ENCODE measurements at regions not wholly inside any gene's neighbourhood (a gene's known extent, or its start where the extent isn't known, plus 50 kb on each side); places are given as distances from the start of the nearest gene placed in this dataset.

DNA sequence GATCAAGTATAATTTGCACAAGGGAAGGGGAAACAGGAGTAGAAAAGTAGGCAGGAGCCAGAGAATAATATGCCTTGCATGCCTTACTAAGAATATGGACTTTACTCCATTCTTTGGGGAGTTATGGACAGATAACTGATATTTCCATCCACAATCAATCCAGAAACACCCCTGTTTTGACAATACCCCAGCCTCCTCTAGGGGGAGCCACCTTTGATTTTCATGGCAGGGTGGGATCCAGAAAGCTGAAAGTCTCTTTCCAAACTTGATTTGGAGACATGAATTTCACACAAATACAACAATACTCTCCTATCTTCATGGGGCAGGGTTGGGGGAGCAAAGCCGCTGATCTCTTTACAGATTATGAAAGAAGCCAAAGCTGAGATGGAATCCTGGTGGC is 404.1 kb downstream of the FOXA2 start:
- Histone ChIP-seq H3K4me3 (ENCODE audit: extremely low read depth in 1 of 4, insufficient read depth in 2 of 4, low read depth in 3 of 4, low read length in 4 of 4) (no peak overlapping the region), H3K23me2 (ENCODE audit: low read depth, low read length) (no peaks in the 10 kb centered on the region), H2BK15ac (ENCODE audit: low read length) (no peak overlapping the region), H4K5ac (ENCODE audit: insufficient read length, low read depth, low read length) (no peak overlapping the region), H2BK20ac (ENCODE audit: low read length) (no peak overlapping the region), H2BK12ac (ENCODE audit: low read depth, low read length) (no peak overlapping the region), H3K4ac (replicated peaks; ENCODE audit: insufficient read length, low read depth, low read length) (no peak overlapping the region), H2AFZ (ENCODE audit: low read length) (0 out of 2 replicates have a peak overlapping the region, but pooled peaks have one; percentile 94), H3K56ac (replicated peaks; ENCODE audit: insufficient read length, low read depth, low read length) (no peak overlapping the region), H3K79me2 (ENCODE audit: control insufficient read depth in 1 of 2, insufficient read depth in 2 of 2, low read length in 2 of 2) (no peaks in the 10 kb centered on the region), H3K27ac (ENCODE audit: low read depth, low read length) (no peak overlapping the region), H4K8ac (ENCODE audit: extremely low read depth, insufficient read depth, low read length) (no peak overlapping the region), H3K4me2 (ENCODE audit: insufficient read depth in 1 of 2, low read depth in 2 of 2, low read length in 2 of 2) (no peak overlapping the region), H3K18ac (ENCODE audit: extremely low read depth, low read length) (no peak overlapping the region), H3K36me3 (ENCODE audit: control insufficient read depth in 2 of 4, insufficient read depth in 4 of 4, low read length in 3 of 4) (no peaks in the 10 kb centered on the region), H3K9ac (replicated peaks in 1 of 4; ENCODE audit: extremely low read depth in 1 of 4, low read depth in 3 of 4, low read length in 3 of 4) (no peak overlapping the region), H3K4me1 (replicated peaks in 1 of 4; ENCODE audit: control insufficient read depth in 3 of 4, insufficient read depth in 4 of 4, low read length in 3 of 4) (no peaks in the 10 kb centered on the region), H3K9me3 (ENCODE audit: insufficient read depth in 2 of 2, low read depth in 1 of 2, low read length in 1 of 2) (no peaks in the 10 kb centered on the region), H4K91ac (replicated peaks; ENCODE audit: insufficient read length, low read length) (no peak overlapping the region), H3K27me3 (replicated peaks in 1 of 4; ENCODE audit: control insufficient read depth in 3 of 4, extremely low read depth in 1 of 4, insufficient read depth in 3 of 4, low read length in 3 of 4) (no peaks in the 10 kb centered on the region), H3K23ac (ENCODE audit: insufficient read length) (no peak overlapping the region), H3K14ac (ENCODE audit: insufficient read length) (no peak overlapping the region), H3K79me1 (ENCODE audit: low read depth, low read length) (no peaks in the 10 kb centered on the region), H4K20me1 (replicated peaks in 1 of 2; ENCODE audit: control insufficient read depth in 1 of 2, insufficient read depth in 2 of 2, low read length in 2 of 2) (peaks cover 0 to 1% of the 10 kb centered on the region in 2 experiments), H2BK120ac (replicated peaks; ENCODE audit: low read depth, low read length) (no peak overlapping the region), H2AK5ac (ENCODE audit: low read depth, low read length) (no peak overlapping the region), H2BK5ac (ENCODE audit: low read depth, low read length) (no peak overlapping the region)
- DNase-seq (ENCODE audit: low read depth in 1 of 2, low spot score in 2 of 2): peak in 1 of 2 experiments; percentile 80
- ChIA-PET POLR2A (ENCODE audit: partially characterized antibody) (no interaction called here), CTCF (ENCODE audit: partially characterized antibody) (interaction anchor here (0.7 to 2.8 kb wide), 20 partner anchors 8 to 202 kb away, joined by 3 to 23 read pairs (median 4); no protein-coding TSS in a partner anchor)
- 62% methylated on average over 1 of the region's 1 CpG; no CpG with 5 or more reads in 1 of the 2 experiments for WGBS, 2 experiments (ENCODE audit: extremely low coverage in 1 of 2, insufficient coverage in 1 of 2, insufficient read length in 1 of 2, insufficient replicate concordance in 2 of 2, low coverage in 1 of 2, low lambda C conversion rate in 2 of 2, missing lambda C conversion rate in 1 of 2)
- peak; percentile 71 for FAIRE-seq
- TF ChIP-seq RAD21 (IDR thresholded peaks at IDR 0.05 in 1 of 2, conservative IDR thresholded peaks at IDR 0.05 in 1 of 2; ENCODE audit: low read depth in 2 of 2, low read length in 2 of 2): peak; percentile 33 to 44
- TF ChIP-seq, protein P1, sequence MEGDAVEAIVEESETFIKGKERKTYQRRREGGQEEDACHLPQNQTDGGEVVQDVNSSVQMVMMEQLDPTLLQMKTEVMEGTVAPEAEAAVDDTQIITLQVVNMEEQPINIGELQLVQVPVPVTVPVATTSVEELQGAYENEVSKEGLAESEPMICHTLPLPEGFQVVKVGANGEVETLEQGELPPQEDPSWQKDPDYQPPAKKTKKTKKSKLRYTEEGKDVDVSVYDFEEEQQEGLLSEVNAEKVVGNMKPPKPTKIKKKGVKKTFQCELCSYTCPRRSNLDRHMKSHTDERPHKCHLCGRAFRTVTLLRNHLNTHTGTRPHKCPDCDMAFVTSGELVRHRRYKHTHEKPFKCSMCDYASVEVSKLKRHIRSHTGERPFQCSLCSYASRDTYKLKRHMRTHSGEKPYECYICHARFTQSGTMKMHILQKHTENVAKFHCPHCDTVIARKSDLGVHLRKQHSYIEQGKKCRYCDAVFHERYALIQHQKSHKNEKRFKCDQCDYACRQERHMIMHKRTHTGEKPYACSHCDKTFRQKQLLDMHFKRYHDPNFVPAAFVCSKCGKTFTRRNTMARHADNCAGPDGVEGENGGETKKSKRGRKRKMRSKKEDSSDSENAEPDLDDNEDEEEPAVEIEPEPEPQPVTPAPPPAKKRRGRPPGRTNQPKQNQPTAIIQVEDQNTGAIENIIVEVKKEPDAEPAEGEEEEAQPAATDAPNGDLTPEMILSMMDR (IDR thresholded peaks at IDR 0.05; ENCODE audit: control extremely low read depth in 1 of 3, insufficient read depth in 1 of 3, low read depth in 1 of 3, low read length in 3 of 3): peak; percentile 37 to 75 (median 57)
- no peak for TF ChIP-seq KDM1A (IDR thresholded peaks at IDR 0.05; ENCODE audit: borderline replicate concordance, low read length)
- no peak for TF ChIP-seq NANOG (IDR thresholded peaks at IDR 0.05; ENCODE audit: insufficient read depth, low read depth, low read length, poor library complexity, severe bottlenecking)
- no peak for TF ChIP-seq CHD2 (IDR thresholded peaks at IDR 0.05; ENCODE audit: low read length)
- no peak for TF ChIP-seq RXRA (IDR thresholded peaks at IDR 0.05; ENCODE audit: insufficient read depth, low read depth, low read length)

All from H1 (cell line).